ENCODE measurements at regions not wholly inside any gene's neighbourhood (a gene's known extent, or its start where the extent isn't known, plus 50 kb on each side); places are given as distances from the start of the nearest gene placed in this dataset.
"Not testable (repeated sequence)": the region's sequence is repeated elsewhere in the genome, so short reads cannot be mapped to it uniquely, and the experiment has no call there.

- H3K4me3 ChIP-seq (ENCODE audit: low read depth, poor library complexity, severe bottlenecking): no peak overlapping the region
- intact Hi-C loops (cut with DNase I; ENCODE audit: low total_unique reads): no loop called here
- 80 to 85% methylated on average over 2 of the region's 2 CpGs for WGBS, 2 donors
- no peak for DNase-seq (ENCODE audit: low spot score in 2 of 2)
- TF ChIP-seq CTCF (IDR thresholded peaks at IDR 0.05): no peak
- no peak for TF ChIP-seq POLR2A (IDR thresholded peaks at IDR 0.05)
These were observed 475.8 kb downstream of the PLCL1 start for GRCh38 chr2:198280145-198280544.

DNA sequence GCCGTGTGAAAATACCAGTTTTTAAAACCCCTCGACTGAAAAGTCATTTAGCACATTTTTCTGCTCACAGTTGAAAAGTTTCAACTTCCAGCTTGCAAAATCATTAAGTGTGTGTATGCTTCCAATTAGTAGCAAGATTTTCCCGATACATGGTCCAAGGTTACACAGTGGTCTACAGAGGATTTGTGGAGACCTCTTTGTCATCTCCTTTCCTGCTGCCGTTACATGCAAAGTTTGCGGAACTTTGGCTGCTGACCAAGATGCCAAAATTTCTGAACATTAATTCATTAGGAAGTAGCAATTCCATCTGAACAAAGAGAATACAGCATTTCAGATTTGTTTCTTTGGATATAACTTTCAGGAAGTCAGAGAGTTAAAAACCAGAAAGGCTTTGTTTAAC is 474.6 kb downstream of the PLCL1 start:
- DNase-seq (ENCODE audit: low spot score in 2 of 2): no peak
- intact Hi-C loops (cut with DNase I; ENCODE audit: low total_unique reads): no loop called here
- H3K4me3 ChIP-seq (ENCODE audit: low read depth, poor library complexity, severe bottlenecking): no peak overlapping the region
- WGBS, 2 donors: 48 to 52% methylated on average over 5 of the region's 5 CpGs
- TF ChIP-seq CTCF (IDR thresholded peaks at IDR 0.05): no peak

DNA sequence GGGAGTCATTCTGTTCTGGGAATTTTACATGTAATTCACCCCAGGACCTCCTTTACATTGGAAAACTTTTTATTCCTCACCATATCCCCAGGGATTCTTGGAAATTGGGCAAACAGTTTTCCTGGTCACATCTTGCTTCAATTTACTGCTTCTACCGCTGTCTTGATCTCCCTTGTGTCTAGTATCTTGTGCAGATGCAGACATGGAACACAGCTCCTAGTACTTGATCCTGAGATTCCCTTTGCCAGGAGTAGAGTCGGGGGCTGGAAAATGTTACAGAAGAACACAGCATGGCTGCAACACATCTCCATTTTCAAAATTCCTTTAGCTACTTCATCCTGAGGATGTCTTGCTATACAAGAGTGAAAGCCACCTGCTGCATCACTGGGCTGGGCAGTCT is 472.8 kb downstream of the PLCL1 start:
- WGBS, 2 donors: 62 to 73% methylated on average over 2 of the region's 2 CpGs
- no peak overlapping the region for H3K4me3 ChIP-seq (ENCODE audit: low read depth, poor library complexity, severe bottlenecking)
- no peak for DNase-seq (ENCODE audit: low spot score in 2 of 2)
- TF ChIP-seq CTCF (IDR thresholded peaks at IDR 0.05) (no peak), POLR2A (IDR thresholded peaks at IDR 0.05) (no peak)
- intact Hi-C loops (cut with DNase I; ENCODE audit: low total_unique reads): no loop called here

- DNase-seq (ENCODE audit: low spot score in 2 of 2): no peak
- TF ChIP-seq CTCF (IDR thresholded peaks at IDR 0.05): no peak
- TF ChIP-seq POLR2A (IDR thresholded peaks at IDR 0.05): no peak
- no peak overlapping the region for H3K4me3 ChIP-seq (ENCODE audit: low read depth, poor library complexity, severe bottlenecking)
- intact Hi-C loops (cut with DNase I; ENCODE audit: low total_unique reads): no loop called here
- WGBS, 2 donors: 16 to 18% methylated on average over 1 of the region's 1 CpG
These were observed 469.3 kb downstream of the PLCL1 start for GRCh38 chr2:198273660-198274059.

GRCh38 chr2:198270157-198270556 is 465.8 kb downstream of the PLCL1 start:
- DNase-seq (ENCODE audit: low spot score in 2 of 2); H3K4me3 ChIP-seq (ENCODE audit: low read depth, poor library complexity, severe bottlenecking); intact Hi-C loops (cut with DNase I; ENCODE audit: low total_unique reads): not testable (repeated sequence)
- 94% methylated on average over 2 of the region's 2 CpGs for WGBS, 2 donors

DNA sequence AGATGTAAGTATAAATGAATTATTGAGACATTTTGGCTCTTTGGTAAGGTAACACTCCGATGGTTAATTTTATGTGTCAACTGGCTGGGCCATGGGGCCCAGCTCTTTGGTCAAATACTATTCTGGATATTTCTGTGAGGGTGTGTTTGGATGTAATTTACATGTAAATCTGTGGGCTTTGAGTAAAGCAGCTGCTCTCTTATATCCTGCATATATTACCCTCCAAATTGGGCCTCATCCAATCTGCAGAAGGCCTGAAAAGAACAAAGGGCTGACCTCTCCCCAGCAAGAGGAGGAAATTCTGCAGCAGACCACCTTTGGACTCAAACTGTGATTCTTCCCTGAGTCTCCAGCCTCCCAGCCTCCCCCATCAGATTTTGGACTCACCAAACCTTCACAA is 464.1 kb downstream of the PLCL1 start:
- TF ChIP-seq POLR2A (IDR thresholded peaks at IDR 0.05) (no peak), CTCF (IDR thresholded peaks at IDR 0.05) (no peak)
- 89 to 91% methylated on average over 1 of the region's 1 CpG for WGBS, 2 donors
- intact Hi-C loops (cut with DNase I; ENCODE audit: low total_unique reads): no loop called here
- DNase-seq (ENCODE audit: low spot score in 2 of 2): no peak
- H3K4me3 ChIP-seq (ENCODE audit: low read depth, poor library complexity, severe bottlenecking): no peak overlapping the region
